Activated CD8-positive, alpha-beta memory T cell treated with anti-CD3 and anti-CD28 coated beads for 1 hour (primary cell): ENCODE measurements at regions not wholly inside any gene's neighbourhood (a gene's known extent, or its start where the extent isn't known, plus 50 kb on each side); places are given as distances from the start of the nearest gene placed in this dataset.
"Not testable (repeated sequence)": the region's sequence is repeated elsewhere in the genome, so short reads cannot be mapped to it uniquely, and the experiment has no call there.

ENCODE experiments used
- DNase-seq, 2 donors: peaks; one replicate each; pipeline ENCODE4 v3.0.0-alpha.2; 2020; ENCODE audit warnings: low read depth in 1 of 2; ENCODE audit errors: extremely low read depth in 1 of 2

DNA sequence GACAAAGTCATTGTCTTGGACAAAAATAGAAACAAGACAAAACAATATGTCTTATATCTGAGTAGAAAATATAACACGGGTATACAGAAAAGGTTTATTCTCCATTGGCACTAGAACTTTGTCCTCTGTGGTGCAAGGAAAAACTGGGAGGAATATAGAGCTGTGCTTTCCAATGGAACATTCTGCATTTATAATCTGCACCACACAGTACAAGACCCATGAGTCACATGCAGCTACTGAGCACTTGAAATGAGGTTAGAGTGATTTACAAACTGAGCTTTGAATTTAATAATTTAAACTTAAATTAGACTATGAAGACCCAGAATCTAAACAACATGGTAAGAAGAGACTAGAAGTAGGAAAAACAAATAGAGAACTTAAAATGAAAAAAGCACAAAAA, 86.1 kb downstream of the RAP2A start:
- no peak for DNase-seq

DNA sequence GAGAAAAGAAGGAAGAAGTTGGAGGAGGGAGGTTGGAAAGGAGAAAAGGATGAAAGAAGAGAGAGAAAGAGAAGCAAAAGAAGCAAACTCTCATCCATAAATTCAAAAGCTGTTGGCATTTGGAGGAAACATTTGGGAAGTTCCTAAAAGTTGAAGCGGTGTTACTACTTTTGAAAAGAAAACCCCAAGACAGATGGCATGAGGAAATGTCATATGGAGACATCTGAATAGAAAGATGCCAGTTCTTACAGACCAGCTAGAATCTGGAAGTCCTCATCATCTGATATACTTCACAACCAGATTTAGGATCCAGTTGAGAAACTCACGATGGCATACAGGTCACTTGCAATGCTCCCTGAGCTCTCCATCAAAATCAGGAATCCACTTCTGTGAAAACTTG, 86.9 kb downstream of the RAP2A start:
- no peak for DNase-seq

DNA sequence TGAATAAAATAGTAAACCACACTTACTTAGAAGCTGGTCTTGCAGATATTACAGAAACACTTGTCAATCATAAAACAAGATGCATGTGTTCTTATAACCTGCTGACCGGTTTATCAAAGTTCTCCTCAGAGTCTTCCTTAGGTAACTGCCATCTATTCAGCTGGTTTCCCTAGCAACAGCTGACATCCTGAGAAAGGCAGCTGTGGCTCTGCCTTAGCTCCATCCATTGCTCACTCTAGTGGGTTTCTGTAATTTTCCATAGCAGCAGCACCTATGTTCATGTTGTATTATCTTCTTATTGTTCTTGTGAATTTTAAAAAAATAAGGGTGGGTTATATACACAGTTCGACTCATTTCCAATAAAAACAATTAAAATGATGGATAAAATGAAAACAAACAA, 87.8 kb downstream of the RAP2A start:
- no peak for DNase-seq

DNA sequence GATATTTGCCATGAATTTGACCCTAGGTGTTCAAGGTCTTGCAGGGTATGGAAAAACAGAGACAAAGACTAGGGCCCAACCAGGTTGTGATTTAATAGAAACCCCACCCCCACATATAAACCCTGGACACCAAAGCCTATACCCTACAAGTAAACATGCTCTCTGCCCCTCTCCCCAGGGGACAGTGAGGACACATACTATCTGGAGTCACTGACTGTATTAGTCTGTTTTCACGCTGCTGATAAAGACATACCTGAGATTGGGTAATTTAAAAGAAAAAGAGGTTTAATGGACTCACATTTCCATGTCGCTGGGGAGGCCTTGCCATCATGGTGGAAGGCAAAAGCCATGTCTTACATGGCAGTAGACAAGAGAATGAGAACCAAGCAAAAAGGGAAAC, 88.3 kb downstream of the RAP2A start:
- DNase-seq: no peak

DNA sequence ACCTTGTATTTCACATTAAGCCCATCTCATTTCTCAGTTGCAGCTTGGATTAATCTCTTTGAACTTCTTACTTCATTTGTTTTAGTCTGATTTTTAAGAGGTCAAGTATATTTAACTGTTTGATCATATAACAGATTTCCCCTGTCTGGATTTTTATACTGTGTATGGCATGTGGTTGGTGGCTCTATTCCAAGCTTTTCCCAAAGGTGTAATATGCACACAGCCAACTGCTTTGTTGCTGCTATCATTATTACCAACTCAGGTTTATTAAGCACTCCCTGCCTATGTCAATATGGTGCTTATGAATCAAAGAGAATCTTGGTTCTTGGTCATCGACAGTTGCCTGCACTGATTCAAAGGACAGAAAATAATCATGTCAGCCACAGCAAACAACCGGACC, 92.6 kb downstream of the RAP2A start:
- DNase-seq: no peak

DNA sequence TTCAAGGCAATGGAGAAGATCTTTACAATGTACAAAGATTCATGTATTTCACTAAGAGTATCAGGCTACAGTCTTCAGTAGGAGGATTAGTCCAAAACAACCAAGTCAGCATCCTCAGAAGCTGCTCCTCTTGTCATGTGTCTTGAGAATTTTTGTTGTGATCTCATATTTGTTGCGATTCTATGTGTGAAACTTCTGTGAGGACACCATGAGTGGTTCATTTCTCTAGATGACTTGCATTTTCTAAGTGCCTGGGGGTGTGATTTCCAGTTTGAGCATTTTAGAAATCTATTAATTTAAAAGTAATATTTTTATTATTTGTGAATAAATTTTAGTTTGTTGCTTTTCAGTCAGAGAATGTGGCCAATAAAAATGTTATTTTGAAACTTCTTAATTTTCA, 94.5 kb downstream of the RAP2A start:
- DNase-seq: no peak

DNA sequence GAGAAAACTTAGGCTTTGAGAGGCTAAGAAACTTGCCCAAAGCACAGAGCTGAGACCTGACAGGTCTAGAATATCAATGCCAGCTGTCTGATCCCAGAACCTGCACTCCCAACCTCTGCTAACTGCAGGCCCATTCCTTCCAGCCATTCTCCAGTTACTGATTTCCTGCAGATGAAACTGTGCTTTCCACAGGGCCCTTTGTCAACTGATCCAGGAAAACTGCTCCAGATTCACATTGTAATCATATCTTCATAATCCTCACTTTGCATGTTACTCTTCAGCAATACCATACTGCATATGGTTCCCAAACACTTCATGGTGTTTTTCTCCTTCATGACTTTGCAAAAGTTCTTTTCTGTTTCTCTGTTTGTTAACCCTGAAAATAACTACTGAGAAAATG, 100.6 kb downstream of the RAP2A start:
- DNase-seq: no peak

DNA sequence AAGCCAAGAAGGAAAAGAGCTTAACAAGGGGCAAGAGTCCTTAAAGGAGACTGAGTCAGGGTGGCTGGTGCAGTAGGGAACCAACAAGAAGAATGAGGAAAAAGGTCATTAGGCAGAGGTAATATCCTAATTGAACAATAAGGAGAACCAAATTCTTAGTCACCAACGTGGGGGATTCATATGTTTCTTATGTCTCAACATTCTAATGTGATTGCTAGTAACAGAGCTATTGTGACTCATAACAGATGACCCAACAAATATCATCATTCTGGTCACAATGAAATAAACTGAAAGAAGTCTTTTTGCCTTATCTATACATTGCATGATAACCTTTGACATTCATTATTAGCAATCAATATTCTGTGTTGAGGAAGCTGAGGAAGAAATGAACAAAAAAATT, 101.6 kb downstream of the RAP2A start:
- DNase-seq: no peak

DNA sequence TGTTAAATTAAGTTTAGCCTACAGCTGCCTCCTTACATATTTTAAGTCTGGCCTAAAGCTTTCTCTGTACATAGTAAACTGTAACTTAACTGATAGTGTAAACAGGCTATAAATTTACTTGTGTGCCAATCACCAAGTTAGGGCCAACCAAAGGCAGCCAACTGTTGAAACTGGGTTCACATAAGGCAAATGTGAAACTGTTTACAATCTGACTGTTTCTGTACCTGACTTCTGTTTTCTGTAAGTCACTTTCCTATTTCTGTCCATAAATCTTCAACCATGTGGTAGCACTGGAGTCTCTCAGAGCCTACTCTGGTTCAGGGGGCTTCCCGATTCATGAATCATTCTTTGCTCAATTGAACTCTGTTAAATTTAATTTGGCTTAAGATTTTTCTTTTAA, 103.1 kb downstream of the RAP2A start:
- no peak for DNase-seq

DNA sequence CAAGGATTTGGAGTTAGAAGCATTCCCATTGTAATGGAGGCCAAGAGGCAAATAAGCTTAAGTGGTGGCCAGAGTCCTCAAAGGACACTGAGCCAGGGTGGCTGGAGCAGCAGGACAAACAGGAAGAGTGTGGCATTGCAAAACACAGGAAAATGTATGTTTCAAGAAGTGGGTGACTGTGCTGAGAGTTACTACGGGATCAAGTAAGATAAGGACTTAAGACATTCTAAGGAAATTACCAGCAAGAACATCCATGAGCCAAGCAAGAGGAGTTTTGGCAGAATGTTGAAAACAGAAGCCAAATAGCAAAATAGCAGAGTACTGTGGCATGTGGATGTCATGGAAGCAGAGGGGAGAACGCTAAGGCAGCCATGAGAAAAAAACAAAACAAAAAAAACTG, 104.2 kb downstream of the RAP2A start:
- no peak for DNase-seq

DNA sequence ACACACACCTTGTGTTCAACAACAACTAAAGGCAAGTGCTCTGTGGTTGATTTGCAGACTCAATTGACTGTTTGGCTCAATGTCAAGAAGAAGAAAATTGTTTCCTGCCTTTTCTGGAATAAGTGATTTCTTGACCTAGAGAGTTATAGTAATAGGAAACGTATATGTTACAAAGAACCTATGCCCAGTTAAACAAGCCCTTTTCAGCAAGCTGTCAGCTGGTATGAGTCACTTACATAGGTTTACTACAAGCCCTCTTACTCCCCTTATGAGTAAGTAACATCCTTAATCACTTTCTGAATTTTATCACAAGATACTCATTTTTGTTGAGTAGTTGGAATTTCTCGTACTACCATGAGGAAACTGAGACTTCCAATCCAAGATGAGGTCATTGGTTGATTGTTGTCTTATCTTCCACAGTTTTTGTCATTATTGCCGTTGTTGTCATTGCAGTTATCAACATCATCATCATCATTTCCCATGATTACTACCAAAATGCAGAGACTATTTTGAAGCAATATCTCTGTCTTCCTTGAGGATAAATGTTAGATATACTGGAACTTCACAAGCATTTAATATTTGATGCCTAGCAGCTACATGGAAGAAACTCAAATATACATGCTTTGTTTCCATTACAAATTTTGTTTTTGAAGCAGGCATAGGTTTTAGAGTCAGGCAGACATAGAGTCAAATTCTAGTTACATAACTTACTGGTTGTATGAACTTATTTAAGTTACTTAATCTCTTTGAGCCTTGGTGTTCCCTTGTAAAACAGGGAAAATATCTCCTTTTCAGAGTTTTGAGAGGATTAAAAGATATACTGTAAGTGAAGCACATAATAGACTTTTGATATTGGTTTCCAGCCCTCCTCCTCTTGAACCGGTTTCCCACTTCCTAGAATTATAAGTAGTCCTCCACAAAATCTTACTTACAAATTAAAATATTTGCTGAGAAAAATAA, 106.0 kb downstream of the RAP2A start:
- DNase-seq: no peak

DNA sequence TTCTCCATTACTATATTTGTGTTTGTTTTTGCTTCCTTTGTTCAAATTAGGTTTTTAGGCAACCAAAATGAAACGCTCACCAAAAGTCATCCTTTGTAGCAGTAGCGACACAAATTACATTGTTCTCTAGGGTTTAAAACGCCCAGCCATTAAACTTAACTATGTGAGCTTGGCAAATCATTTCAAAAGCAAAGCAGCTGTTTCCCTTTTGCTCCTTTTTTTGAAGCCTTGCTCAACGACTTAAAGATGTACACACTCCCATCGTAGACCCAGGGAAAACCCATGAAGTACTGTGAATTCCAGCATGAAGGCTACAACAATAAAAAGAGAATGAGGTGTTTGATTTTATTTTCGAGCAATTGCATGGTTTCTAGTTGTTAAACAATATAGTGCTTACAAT, 106.7 kb downstream of the RAP2A start:
- no peak for DNase-seq

DNA sequence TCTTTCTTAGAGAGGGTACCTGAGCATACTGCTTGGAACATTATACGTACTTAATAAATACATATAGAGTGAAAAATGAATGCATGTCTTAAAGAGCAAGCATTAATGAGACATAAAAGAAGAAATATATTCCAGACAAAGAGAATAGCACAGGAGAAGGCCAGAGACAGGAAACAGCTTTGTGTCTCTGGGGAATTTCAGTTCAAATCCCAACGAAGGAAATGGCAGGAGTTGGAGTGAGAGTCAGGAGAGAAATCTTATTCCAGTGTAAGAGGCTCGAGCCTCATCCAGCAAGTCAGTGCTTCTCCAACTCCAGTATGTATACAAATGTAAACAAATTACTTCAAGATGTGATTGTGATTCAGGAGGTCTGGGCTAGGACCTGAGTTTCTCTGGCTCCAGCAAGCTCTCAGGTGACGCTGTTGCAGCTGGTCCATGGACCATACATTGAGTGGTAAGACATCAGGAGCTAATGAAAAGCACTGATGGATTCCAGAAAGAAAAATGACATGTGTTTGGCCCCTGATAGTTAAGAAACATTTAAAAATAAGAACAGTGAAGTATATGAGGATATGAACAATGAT, 108.2 kb downstream of the RAP2A start:
- no peak for DNase-seq

DNA sequence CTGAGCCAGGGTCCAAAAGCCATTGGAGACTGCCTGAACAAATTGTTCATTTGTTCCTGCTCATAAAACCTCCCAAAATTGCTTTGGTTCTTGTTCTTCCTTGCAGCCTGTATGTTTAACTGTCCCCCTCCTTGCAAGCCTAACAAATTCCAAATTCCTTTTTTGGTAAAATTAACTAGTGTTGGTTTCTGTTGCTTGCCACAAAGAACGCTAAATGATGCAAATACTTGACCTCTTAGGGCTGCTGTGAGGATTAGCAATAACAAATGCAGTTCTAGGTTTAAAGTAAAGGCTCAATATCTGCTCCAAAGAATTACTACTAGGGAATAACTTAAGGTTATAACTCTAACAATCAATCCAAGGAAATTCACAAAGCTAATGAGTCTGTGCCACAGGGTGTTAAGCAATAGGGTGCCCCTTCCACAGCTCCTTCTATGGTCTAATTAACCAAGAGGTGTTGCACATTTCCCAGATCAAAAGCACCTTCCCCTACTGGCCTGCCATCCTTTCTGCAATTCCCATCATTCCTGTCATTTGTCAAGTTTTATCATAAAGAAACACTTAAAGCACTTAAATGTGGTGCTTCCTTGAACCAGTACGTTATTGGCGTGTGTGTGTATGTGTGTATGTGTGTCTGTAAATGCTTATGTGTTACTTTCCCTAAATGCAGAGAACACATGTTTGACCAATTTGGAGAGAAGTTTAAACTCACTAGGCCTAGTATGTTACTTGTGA, 110.2 kb downstream of the RAP2A start:
- DNase-seq: no peak

DNA sequence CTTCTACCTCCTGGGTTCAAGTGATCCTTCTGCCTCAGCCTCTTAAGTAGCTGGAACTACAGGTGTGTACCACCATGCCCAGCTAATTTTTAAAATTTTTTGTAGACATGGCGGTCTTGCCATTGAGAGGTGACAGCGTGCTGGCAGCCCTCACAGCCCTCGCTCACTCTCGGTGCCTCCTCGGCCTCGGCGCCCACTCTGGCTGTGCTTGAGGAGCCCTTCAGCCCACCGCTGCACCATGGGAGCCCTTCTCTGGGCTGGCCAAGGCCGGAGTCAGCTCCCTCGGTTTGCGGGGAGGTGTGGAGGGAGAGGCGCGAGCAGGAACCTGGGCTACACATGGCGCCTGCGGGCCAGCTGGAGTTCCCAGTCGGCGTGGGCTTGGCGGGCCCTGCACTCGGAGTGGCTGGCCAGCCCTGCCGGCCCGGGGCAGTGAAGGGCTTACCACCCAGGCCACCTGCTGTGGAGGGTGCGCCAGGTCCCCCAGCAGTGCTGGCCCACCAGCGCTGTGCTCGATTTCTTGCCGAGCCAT, 111.1 kb downstream of the RAP2A start:
- DNase-seq: not testable (repeated sequence)

DNA sequence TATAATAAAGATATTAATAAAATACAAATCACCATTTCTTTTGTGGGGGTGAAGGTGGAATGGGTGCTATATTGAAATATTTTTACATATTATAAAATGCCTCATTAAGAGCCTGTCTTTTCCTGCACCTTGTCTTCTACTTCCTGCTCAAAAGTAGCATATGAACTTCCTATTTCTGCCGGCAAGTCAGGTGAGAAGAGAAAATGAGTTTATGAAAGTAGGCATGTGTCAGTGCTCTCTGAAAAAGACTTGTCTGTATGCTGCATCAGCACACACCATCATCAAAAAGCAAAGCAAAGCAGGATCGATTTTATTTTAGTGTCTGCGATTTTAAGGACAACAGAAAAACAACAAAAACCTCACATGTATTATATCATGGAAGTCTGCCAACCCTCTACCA, 114.2 kb downstream of the RAP2A start:
- DNase-seq: no peak

DNA sequence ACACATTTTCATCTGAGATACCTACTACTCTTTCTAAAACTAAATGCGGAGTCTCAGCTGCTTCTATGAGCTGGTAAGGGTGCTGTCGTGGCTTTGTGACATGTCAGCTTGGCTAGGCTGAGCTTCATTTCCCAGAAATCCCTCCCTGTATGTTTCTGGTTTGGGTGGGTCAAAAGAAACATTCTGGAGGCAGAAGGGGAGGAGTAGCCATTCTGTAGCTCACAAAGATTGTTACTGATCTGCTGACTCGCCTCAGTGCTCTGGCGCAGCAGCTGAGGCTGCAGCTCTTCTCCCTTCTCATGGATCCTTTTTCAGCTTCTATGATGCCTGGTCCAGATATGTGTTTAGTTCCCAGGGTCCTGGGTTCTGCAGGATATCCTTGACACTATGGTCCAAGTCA, 114.7 kb downstream of the RAP2A start:
- DNase-seq: no peak

DNA sequence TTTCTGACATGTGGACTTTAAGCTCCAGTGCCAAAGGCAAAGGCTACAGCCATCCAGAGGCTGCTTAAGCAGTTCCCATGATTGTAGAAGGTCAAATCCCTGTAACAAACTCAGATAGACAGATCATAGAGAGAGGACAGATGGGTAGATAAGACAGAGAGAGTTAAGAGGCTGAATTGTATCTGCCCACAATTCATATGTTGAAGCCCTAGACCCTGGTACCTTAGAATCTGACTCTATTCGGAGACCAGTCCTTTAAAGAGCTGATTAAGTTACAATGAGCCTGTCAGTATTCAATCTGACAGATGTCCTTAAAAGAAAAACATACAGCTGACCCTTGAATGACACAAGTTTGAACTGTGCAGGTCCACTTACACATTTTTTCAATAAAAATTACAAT, 115.2 kb downstream of the RAP2A start:
- DNase-seq: no peak

DNA sequence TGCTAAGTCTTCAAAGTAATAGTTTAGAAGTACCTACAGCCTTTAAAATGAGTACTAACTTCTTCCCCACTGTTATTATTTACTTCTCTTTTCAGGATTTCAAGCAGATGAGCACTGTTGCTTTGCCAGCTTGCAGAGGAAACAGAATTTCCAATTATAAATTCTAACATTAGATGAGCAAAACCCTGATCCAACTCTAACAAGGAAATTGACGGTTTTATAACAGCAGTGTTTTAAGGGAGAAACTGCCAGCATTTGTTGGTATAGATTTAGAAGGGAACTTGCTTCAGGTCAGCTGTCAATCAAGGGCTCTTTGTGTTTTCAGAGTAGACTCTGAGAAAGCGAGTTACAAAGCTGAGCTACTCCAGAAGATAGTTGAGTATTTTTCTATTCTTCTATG, 120.5 kb downstream of the RAP2A start:
- DNase-seq: no peak

DNA sequence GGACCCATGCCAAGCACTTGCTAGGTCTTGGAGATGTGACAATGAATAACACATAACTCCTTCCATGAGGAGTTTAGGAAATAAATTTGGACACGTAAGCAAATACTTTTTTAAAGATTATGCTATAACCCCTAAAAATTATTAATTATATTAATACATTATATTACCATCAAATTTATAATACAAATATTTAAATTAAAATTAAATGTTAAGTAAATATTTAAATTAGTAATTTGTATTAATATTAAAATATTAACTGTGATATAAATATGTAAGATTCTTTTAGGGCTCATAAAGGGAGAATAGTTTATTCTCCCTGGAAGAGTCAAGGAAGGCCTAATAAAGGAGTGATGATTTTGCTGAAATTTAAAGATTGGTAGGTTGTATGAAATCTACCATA, 121.1 kb downstream of the RAP2A start:
- DNase-seq: no peak

DNA sequence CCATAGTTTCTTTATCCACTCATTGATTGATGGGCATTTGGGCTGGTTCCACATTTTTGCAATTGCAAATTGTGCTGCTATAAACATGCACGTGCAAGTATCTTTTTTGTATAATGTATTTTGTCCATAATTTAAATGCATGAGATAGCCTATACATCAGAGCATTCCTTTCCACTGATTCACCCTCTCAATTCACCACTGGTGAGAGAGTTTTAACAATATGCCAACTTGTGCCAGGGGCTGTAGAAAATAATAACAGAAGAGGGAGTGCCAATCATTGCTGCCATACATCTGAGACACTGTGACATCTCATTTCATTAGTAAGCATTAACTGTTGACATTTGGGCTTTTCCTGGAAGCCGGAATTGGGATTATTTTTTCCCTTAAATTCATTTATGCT, 125.1 kb downstream of the RAP2A start:
- no peak for DNase-seq

DNA sequence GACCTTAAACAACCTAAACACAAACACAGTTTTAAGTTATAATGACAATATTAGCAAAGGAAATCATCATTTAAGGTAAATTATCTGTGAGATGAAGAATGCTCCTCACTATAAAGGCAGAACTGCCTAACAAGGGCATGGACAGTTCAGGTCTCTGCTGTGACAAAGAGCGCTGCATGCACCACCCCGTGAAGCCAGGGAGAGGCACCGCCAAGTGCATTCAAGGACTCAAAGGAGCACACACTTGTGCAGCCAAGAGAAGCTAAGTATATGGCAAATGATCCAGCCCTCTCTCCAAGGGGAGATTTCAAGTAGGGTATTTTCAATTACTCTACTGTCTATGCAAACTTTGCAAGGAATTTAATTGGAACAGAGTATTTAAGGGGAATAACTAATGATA, 126.0 kb downstream of the RAP2A start:
- DNase-seq: no peak
